ENCODE measurements at regions not wholly inside any gene's neighbourhood (a gene's known extent, or its start where the extent isn't known, plus 50 kb on each side); places are given as distances from the start of the nearest gene placed in this dataset.

- no peak for TF ChIP-seq POLR2A (IDR thresholded peaks at IDR 0.05; ENCODE audit: low read length)
- no peak for TF ChIP-seq GATA1 (IDR thresholded peaks at IDR 0.05; ENCODE audit: low read depth, low read length)
Observed at GRCh38 chr15:59862191-59863155, 141.6 kb upstream of the FOXB1 start.
